NCI-H2227 treated with DMSO at 0.1 percent for 48 hours (cell line): ENCODE measurements at regions not wholly inside any gene's neighbourhood (a gene's known extent, or its start where the extent isn't known, plus 50 kb on each side); places are given as distances from the start of the nearest gene placed in this dataset.

Experiments
- DNase-seq: peaks from one replicate; lab custom pipeline; 2025; lab: John Stamatoyannopoulos, UW

DNA sequence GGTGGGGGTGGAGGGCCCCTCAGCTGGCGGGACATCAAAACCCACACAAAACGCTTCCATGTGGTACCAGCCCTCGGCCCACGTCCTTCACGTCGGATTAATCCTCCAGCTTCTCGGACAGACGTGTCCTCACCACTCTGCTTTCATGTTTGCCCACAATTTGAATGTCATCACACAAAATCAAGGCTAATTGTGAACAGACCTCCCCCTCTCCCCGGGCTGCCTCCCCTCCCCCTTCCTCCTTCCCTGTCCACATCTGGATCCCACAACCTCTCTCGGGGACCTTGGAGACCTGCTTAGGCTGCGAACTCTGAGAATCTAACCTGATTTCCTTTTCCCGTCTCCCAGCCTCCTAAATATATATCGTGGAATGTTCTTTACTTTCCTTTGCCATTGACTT, 262.9 kb downstream of the MN1 start:
- DNase-seq = no peak

DNA sequence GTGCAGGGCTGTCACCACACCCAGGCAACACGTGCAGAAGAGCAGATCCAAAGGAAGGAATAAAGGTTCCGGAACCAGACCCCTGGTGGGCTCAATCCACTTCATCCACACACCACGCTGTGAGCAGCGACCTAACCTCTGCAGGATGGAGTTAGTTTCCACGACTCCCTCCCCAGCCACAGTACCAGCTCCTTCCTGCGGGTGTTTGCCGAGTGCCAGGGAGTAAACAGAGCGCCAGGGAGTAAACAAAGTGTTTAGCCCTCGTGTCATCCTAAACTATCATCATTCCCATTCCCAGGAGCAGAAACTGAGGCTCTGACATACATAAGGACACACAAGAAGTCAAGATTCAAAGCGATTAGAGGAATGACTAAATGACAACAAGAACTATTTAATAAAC, 261.3 kb downstream of the MN1 start:
- DNase-seq = no peak

DNA sequence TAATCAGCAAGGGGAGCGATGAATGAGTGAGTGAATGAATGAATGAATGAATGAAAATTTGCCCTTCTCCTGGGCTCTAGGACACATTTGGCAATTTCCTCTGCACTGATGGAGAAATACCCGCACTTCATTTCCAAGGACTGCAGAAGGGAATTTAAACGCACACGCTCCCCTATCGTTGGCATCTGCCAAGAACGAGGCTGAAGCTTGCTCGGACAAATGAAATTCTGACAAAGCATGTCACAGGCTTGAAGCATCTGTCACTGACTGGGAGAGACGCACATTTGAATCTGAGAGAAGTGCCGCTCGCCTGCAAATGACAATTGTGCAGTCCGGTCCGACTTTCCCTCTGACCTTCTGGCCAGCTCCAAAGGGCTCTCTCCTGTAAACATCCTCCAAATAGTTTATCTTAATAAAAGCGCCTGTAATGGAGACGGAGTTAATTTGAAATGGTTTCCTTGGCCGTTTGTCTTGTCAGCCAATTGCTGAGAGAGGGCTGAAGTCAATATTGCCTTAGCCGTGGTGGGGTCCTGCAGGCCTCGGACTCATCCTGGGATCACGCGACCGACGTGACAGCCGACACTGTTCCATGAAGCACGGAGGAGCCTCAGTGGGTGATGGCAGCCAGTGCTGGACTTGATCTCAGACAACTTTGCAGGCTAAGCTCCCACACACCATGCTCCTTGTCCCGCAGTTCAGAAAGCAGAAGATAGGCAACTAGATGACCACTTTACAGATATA, 260.7 kb downstream of the MN1 start:
- no peak for DNase-seq

DNA sequence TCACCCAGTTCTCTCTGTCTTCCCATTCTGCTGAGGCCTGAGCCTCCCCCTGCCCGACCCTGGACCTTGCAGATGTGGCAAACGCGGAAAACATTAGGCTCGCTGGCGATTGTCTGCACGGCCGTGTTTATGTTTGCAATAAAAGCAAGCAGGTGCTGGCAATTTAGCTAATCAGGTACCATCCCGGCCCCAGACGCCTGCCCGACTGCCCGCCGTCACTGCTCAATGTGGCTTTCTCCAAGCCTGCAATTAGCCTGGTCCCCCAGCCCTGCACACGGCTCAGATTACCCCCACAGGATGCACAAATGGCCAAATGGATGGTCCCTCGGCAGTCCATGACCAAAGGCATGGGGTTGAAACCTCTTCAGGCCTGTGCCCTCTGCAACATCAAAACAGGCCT, 259.7 kb downstream of the MN1 start:
- DNase-seq = peak; percentile 36

DNA sequence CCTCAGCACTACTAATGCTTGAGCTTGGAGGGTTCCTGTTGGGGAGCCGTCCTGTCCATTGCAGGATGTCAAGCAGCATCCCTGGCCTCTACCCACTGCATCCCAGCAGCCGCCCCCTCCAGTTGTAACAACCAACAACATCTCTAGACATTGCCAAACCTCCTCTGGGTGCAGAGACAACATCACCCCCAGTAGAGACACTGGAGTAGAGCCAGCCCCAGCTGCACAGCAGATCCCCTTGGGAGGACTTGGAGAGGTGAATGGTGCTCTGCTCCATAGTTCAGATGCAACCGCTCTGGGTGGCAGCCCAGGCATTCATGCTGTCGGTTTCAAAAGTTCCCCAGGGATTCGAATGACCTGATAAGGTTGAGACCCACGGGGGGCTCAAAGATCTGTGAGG, 259.0 kb downstream of the MN1 start:
- no peak for DNase-seq

DNA sequence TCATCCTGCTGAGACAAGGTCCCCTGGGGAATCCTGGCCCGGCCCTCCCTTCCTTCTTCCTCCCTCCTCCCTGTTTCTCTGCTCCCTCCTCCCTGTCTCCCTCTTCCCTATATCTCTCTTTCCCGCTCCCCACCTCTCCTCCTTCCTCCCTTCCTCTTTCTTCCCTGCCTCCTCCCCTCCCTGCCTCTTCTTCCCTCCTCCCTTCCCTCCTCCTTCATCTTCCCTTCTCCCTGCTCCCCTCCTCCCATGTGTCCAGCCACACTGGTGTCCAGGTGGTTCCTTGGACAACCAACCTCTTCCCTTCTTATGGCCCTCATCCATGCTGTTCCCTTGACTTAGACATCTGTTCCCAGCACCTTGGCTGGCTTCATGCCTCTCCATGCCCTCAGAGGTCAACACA, 258.1 kb downstream of the MN1 start:
- no peak for DNase-seq

DNA sequence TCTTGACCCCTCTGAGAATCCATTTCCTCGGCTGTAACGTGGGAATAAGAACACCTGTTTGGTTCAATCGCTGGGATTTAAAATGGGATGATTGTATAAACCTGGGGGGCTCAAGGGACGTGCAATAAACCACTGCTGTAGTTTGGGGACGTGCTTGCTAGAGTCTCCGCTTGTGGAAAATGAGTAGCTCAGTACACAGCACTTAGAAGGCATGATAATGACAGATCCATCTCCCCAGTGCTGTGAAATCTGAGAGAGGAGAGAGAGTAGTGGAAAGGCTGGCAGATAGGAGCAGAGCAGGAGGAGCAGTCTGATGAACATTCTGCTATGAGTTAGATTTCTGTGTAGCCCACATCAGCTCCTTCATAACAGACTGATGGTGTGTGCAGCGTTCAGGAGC, 256.5 kb downstream of the MN1 start:
- DNase-seq = no peak

DNA sequence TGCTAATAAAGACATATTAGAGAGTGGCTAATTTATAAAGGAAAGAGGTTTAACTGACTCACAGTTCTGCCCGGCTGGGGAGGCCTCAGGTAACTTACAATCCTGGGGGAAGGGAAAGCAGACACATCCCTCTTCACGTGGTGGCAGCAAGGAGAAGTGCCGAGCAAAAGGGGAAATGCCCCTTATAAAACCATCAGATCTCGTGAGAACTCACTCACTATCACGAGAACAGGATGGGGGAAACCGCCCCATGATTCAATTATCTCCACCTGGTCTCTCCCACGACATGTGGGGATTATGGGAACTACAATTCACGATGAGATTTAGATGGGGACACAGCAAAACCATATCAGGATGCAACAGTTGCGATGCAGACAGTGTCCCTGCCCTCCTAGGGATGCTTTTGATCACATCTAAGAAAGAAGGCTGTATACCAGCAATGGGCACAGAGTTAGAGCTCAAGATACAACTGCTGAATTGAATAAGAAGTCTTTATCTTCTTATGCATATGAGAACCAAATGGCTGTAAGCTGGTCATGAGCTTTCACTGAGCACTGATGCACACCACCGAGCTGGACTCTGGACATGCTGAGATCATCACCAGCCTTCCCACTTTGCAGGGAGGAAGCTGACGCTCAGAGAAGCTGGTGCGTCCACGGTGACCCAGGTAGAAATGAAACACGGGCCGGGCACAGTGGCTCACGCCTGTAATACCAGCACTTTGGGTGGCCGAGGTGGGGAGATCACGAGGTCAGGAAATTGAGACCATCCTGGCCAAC, 255.2 kb downstream of the MN1 start:
- DNase-seq = no peak

DNA sequence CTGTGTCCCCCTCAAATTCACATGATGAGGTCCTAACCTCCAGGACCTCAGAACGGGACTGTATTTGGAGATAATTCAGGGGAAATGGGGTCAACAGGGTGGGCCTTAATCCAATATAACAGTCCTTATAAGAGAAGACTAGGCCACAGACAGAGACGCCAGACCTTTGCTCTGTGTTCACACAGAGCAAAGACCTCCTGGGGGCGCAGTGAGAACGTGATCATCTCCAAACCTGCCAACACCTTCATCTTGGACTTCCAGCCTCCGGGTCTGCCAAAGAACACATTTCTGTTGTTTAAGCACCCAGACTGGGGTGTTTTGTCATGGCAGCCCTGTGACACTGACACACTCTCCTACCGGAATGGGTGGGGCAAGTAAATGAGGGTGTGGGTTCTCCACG, 250.2 kb downstream of the MN1 start:
- no peak for DNase-seq

DNA sequence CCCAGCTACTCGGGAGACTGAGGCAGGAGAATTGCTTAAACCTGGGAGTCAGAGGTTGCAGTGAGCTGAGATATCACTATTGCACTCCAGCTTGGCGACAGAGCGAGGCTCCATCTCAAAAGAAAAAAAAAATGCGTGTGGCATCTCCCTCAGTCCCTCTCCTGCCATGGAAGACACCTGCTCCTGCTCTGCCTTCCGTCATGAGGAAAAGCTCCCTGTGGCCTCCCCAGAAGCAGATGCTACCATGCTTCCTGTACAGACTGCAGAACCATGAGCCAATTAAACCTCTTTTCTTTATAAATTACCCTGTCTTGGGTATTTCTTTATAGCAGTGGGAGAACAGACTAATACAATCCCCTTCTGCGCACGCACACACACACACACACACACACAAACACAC, 249.4 kb downstream of the MN1 start:
- no peak for DNase-seq

DNA sequence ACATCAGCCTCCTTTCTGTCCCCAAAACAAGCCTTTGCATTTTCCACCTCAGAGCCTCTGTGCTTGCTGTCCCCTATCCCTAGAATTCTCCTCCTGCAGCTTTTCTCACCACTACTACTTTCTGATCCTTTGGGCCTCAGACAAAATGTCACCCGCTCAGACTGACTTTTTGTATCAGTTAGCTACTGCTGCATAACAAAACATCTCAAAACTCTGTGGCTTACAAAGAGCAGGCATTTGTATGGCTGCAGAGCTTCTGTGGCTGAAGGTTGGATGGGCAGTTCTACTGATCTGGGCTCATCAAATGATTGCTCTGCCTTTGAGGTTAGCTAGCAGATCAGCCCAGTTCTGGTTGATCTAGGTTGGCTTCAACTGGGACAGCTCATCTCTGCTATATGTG, 248.7 kb downstream of the MN1 start:
- no peak for DNase-seq

DNA sequence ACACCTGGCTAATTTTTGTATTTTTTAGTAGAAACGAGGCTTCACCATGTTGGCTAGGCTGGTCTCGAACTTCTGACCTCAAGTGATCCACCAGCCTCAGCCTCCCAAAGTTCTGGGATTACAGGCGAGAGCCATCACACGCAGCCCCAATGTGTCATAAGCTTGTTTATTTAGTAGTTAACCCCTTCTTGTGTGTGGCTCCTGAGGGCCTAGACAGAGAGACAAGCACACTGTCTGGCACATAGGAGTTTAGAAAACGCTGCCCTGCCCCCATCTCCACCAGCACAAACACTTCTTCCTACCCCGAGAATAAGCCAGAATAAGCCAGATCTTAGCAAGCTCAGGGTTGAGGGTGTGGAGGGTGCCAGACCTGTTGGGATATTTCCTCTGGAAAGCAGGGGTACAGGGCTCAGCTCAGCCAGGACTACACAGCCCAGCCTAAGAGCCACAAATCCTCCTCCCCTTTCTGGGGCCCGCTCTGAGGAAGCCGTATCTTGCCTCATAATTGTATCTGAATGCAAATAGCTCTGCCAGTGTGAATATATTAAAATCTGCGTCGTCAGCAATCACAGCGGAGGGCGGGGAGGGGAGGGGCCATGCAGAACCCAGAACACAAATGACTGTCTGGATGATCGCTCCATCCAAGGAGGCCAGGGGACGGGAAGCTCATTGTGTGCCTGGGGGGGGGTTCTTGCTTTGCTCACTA, 247.3 kb downstream of the MN1 start:
- DNase-seq = no peak

DNA sequence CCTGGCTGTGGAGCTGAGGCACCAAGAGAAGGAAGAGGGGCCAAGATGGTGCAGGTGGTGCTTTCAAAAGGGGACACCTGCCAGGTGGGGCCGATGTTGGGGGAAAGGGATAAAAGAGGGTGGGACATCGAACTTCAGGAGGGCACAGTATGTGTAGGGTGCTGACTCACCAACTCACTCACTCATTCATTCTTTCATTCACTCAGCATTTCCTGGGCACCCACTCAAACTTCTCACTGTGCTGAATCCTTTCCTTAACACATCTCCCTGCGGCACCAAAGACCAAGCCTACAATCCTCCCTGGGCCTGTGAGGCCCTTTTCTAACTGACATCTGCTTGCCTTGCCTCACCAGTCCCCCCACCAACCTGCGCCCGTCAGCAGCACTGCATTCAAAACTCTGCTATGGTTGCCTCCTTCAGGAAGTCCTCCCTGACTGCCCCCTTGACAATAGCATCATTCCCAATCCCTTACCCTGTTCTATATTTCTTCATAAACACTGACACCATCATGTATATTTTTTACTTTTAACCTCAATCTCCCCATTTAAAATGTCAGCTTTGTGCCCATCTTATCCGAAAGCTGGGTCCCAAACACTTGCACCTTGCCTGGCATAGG, 246.6 kb downstream of the MN1 start:
- no peak for DNase-seq

DNA sequence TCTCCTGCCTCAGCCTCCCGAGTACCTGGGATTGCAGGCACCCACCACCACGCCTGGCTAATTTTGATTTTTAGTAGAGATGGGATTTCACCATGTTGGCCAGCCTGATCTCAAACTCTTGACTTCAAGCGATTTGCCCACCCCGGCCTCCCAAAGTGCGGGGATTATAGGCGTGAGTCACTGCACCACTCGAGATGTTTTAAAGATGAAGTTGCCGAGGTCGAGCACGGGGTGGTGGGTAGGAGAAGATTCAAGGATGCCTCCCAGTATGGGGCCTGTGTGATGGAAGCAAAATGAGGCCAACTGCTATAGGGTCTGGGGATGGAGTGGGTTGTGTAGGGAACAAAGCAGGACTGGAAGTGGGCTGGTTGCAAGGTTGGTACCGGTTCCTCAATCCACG, 245.2 kb downstream of the MN1 start:
- DNase-seq = no peak

DNA sequence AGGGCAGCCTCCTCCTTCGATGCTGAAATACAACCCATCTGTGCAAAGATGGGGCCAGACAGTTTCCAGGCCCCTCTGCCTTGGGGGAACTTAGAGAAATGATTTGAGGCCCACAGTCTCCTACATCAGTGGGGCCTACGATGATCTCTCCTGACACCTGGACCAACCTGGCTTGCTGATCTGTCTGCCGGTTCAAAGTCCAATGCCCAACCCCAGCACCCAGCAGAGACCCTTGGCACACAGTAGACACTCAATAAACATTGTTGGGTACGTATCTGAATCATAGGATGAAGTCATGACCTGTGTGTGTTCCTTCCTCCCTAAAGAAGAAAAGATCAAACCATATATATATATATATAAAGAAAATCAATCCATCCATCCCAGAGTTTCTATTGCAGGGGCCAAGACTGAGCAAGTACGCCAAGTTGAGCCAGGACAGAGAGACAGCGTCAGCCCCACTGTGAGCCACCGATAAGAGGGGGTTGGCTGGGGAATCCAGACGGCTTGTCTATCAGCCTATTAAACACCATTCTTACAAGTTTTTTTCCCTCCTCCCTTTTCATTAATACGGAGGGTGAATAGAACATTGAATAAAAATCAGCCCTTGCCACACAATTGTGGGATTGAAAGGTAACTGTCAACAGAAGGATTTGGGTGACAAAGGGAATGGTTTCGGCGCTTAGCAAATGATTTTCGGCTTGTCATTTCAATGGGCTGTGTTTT, 244.1 kb downstream of the MN1 start:
- DNase-seq = no peak

DNA sequence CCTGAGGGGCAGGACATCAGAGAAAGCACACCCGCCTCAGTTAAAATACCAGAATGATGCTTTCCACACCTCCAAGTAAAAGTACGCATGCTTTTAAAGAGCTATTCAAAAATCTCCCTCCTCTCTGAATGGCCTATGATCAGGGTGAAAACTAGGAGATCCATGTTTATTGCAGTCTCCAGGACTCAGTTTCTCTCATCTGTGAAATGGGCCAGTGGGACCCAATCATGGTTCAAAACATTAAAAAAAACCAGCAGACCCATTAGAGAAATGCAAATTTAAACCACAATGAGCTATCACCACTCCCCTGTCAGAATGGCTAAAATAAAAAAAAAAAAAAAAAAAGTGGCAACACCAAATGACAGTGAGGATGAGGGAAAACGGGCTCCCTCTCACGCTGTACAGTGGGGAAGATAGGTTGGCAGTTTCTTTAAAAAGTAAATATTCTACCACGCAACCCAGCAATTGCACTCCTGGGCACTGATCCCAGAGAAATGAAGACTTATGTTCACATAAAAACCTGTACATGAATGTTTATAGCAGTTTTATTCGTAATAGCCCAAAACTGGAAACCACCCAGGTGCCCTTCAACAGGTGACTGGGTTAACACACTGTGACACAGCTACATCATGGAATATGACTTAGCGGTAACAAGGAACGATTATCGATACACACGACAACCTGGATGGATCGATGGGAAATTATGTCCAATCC, 242.7 kb downstream of the MN1 start:
- DNase-seq = no peak

DNA sequence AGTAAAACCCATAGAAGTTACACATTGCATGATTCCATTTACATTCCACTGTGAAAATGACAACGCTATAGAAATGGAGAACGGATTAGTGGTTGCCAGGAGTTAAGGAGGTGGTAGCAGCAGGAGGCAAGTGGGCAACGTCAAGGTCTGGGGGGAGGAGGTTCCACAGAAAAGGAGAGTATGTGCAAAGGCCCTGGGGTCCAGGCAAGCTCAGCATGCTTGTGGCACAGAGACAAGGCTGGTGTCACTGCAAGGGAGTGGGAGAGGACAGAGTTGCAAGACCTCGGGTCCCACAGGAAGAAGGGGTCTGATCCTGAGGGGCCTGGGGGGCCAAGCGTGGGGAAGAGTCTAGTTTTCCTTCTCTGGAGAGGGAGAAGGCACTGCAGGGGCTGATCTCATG, 240.8 kb downstream of the MN1 start:
- DNase-seq = no peak

DNA sequence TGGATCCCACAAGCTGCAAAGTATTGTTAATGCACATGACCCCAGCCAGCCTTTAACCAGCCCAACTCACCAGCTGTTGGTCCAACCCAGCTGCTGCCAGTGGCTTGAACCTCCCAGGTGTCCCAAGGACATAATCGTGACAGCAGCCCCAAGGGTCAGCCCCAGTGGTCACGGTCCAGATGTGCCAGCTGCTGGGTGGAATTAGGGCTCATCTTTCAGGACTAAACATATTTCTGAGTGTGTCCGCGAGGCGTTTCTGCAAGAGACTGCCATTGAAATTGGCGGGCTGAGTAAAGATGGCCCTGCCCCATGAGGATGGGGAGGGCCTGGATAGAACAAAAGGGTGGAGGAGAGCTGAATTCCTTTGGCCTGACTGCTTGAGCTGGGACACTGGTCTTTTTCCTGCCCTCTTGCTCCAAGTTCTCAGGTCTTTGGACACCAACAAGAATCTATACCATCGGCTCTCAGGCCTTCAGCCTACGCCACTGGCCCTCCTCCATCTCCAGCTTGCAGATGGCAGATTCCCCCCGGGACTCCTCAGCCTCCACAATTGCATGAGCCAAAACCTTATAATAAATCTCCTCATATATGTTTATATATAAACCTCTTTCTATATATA, 240.2 kb downstream of the MN1 start:
- DNase-seq = no peak

DNA sequence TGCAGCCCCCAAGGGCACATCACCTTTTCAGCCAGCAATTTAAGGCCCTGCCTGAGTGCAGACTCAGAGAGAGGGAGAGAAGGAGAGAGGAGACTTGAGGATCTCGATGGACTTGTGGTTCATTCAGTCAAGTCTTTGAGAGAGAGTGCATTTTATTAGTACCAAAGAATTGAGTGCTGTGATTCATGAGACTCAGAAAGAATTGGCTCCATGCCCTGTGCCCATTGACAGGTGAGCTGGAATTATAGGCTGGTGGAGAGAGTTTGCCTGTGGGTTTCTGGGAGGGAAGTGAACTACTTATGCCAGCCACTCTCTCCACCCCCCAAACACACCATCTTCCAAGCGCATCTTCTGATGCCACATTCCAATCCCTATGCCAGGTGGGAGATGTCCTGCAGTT, 236.8 kb downstream of the MN1 start:
- no peak for DNase-seq

DNA sequence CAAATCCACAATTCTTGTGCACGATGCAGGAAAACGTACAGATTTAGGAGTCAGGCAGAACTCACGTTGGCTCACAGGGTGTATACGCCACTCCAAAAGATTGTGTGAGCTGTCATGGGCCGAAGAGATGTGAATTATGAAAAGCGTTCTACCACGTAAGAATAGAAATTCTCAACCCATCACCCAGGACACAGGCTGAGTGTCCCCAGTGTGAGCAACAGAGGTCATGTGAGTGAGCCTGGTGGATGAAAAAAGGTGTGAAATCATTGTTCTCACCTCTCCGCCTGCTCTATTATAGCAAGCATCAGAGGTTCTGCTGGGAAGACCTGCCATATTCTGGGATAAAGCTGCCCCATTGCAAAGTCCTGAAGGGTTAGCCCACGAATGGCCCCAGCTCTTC, 235.0 kb downstream of the MN1 start:
- no peak for DNase-seq

DNA sequence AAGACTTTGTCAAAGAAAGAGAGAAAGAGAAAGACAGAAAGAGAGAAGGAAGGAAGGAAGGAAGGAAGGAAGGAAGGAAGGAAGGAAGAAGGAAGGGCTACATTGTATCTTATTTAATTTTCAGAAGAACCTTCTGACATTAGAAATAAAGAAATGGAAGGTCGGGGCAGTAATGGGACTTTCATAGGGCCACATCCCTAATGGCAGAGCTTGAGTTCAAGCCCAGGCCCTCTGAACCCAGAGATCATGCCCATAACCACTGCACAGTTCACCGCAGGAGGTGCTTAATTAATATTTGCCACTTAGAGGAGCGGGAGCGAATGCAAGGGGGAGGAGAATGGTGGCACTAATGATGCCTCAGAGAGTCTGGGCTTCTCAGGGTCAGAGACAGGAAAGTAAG, 233.3 kb downstream of the MN1 start:
- no peak for DNase-seq
